NCI-H748 treated with DMSO at 0.1 percent for 48 hours (cell line): ENCODE measurements at regions not wholly inside any gene's neighbourhood (a gene's known extent, or its start where the extent isn't known, plus 50 kb on each side); places are given as distances from the start of the nearest gene placed in this dataset.
"Not testable (repeated sequence)": the region's sequence is repeated elsewhere in the genome, so short reads cannot be mapped to it uniquely, and the experiment has no call there.

Experiments used
- DNase-seq: peaks from one replicate; lab custom pipeline; 2025; lab: John Stamatoyannopoulos, UW

- DNase-seq, result no peak
These were observed 633.0 kb downstream of the LRRC70 start for GRCh38 chr5:63211448-63212132.

- DNase-seq, result no peak
These were observed 627.4 kb downstream of the LRRC70 start for GRCh38 chr5:63205976-63206375.

- no peak for DNase-seq
These were observed 623.1 kb downstream of the LRRC70 start for GRCh38 chr5:63201738-63202137.

GRCh38 chr5:63194126-63194525 is 615.5 kb downstream of the LRRC70 start:
- no peak for DNase-seq

- not testable (repeated sequence) for DNase-seq
These were observed 601.6 kb downstream of the LRRC70 start for GRCh38 chr5:63180190-63180589.

GRCh38 chr5:63175850-63176249 is 597.2 kb downstream of the LRRC70 start:
- no peak for DNase-seq

- DNase-seq, result no peak
These were observed 591.9 kb downstream of the LRRC70 start for GRCh38 chr5:63170486-63170885.

- no peak for DNase-seq
These were observed 586.4 kb downstream of the LRRC70 start for GRCh38 chr5:63164838-63165535.

- no peak for DNase-seq
These were observed 585.7 kb downstream of the LRRC70 start for GRCh38 chr5:63164339-63164738.

- DNase-seq, result no peak
These were observed 576.7 kb downstream of the LRRC70 start for GRCh38 chr5:63155310-63155631.

GRCh38 chr5:63154476-63155309 is 576.1 kb downstream of the LRRC70 start:
- no peak for DNase-seq

- DNase-seq, result no peak
These were observed 574.3 kb downstream of the LRRC70 start for GRCh38 chr5:63152871-63153270.

GRCh38 chr5:63145167-63145566 is 566.5 kb downstream of the LRRC70 start:
- no peak for DNase-seq

- DNase-seq, result no peak
These were observed 563.0 kb downstream of the LRRC70 start for GRCh38 chr5:63141591-63141990.

GRCh38 chr5:63135291-63135690 is 556.7 kb downstream of the LRRC70 start:
- DNase-seq, result no peak

GRCh38 chr5:63131626-63132285 is 553.1 kb downstream of the LRRC70 start:
- DNase-seq, result no peak

GRCh38 chr5:63128761-63129160 is 550.1 kb downstream of the LRRC70 start:
- no peak for DNase-seq

GRCh38 chr5:63128018-63128417 is 549.4 kb downstream of the LRRC70 start:
- DNase-seq, result peak; percentile 74

- DNase-seq, result no peak
These were observed 548.4 kb downstream of the LRRC70 start for GRCh38 chr5:63127054-63127453.

- DNase-seq, result peak; percentile 10
These were observed 547.2 kb downstream of the LRRC70 start for GRCh38 chr5:63125862-63126261.

- no peak for DNase-seq
These were observed 546.8 kb downstream of the LRRC70 start for GRCh38 chr5:63125392-63125791.

GRCh38 chr5:63124266-63124665 is 545.6 kb downstream of the LRRC70 start:
- DNase-seq, result no peak
